Hepatic stellate cell (primary cell): ENCODE measurements at regions not wholly inside any gene's neighbourhood (a gene's known extent, or its start where the extent isn't known, plus 50 kb on each side); places are given as distances from the start of the nearest gene placed in this dataset.

ENCODE experiments used
- DNase-seq: peaks from one replicate; pipeline ENCODE4 v3.0.0; 2011; ENCODE audit warnings: low spot score

- no peak for DNase-seq
These were observed 52.6 kb upstream of the PDE7B start for GRCh38 chr6:135798751-135799515.
